Spleen (tissue), 11 donors: ENCODE measurements at regions not wholly inside any gene's neighbourhood (a gene's known extent, or its start where the extent isn't known, plus 50 kb on each side); places are given as distances from the start of the nearest gene placed in this dataset.

Source experiments
- DNase-seq: peaks from one replicate; pipeline ENCODE4 v3.0.0-alpha.2; 2020
- H3K27ac ChIP-seq, 8 donors: fragments of 200-600 bp; sonication (generic) in 7 of 8; 1 replicate in 4 of 8; 2 replicates in 4 of 8; pipeline versions ENCODE4 v1.5.0 to v1.8.0; 2016 to 2021; ENCODE audit warnings: inconsistent platforms in 4 of 8, mild to moderate bottlenecking in 4 of 8, moderate library complexity in 1 of 8
- H3K27me3 ChIP-seq, 7 donors: fragments of 200-600 bp; sonication (generic) in 6 of 7; replicated peaks in 1 of 7; 1 replicate in 4 of 7; 2 replicates in 3 of 7; pipeline versions ENCODE4 v1.5.0 to v1.8.0; 2016 to 2021; ENCODE audit warnings: inconsistent platforms in 3 of 7, mild to moderate bottlenecking in 1 of 7
- H3K36me3 ChIP-seq, 6 donors: fragments of 200-600 bp; sonication (generic) in 5 of 6; 1 replicate in 4 of 6; 2 replicates in 2 of 6; pipeline versions ENCODE4 v1.5.0 to v1.8.0; 2016 to 2021; ENCODE audit warnings: inconsistent platforms in 2 of 6
- H3K4me1 ChIP-seq, 6 donors: fragments of 200-600 bp; sonication (generic) in 5 of 6; 1 replicate in 3 of 6; 2 replicates in 3 of 6; pipeline versions ENCODE4 v1.5.0 to v1.8.0; 2016 to 2021; ENCODE audit warnings: inconsistent platforms in 3 of 6
- H3K4me3 ChIP-seq, 8 donors: fragments of 200-600 bp; sonication (generic) in 7 of 8; 1 replicate in 4 of 8; 2 replicates in 4 of 8; pipeline versions ENCODE4 v1.5.0 to v1.8.0; 2016 to 2021; ENCODE audit warnings: inconsistent platforms in 4 of 8, mild to moderate bottlenecking in 4 of 8, moderate library complexity in 2 of 8
- H3K9me3 ChIP-seq, 8 donors: fragments of 200-600 bp; sonication (generic) in 7 of 8; 1 replicate in 4 of 8; 2 replicates in 4 of 8; pipeline versions ENCODE4 v1.5.0 to v1.8.0; 2016 to 2021; ENCODE audit warnings: inconsistent platforms in 4 of 8
- CTCF ChIP-seq, 11 experiments: fragments of 200-600 bp in 7 of 11; fragments of 450-650 bp in 4 of 11; sonication (generic) in 4 of 11; IDR thresholded peaks in 8 of 11; conservative IDR thresholded peaks in 3 of 11; 1 replicate in 7 of 11; 2 replicates in 4 of 11; pipeline versions ENCODE4 v1.4.0 to v1.8.0; 2016 to 2021; ENCODE audit warnings: antibody characterized with exemption in 11 of 11, inconsistent platforms in 4 of 11, mild to moderate bottlenecking in 1 of 11
- POLR2A ChIP-seq, 3 donors: fragments of 450-650 bp; IDR thresholded peaks; one replicate each; pipeline ENCODE4 v1.5.1; 2017; ENCODE audit warnings: antibody characterized with exemption in 3 of 3, mild to moderate bottlenecking in 1 of 3
- POLR2AphosphoS5 ChIP-seq, 3 donors: sonication (generic); formaldehyde crosslinking; IDR thresholded peaks; one replicate each; pipeline ENCODE4 v1.5.1; 2017; ENCODE audit warnings: antibody characterized with exemption in 3 of 3
- WGBS, 5 donors: extraction: QIAGEN DNeasy Blood & Tissue Kit in 3 of 5; methylation state at CpG; one replicate each; pipeline versions ENCODE4 v1.1.5 to v1.1.7; 2013 to 2018; 5-methylcytosine and 5-hydroxymethylcytosine counted together
- intact Hi-C: fragments of 100-400 bp; cut with DNase I; formaldehyde crosslinking; loops from one replicate; pipeline ENCODE4 v1.15.0; 2023; ENCODE audit warnings: low total_unique reads
- donor health status: healthy with polysubstance abuse.
- donor health status: DM: no; HTN: no; CAD: no; lungs with moderate emphysema.
- donor health status: DM: no; HTN: no; CAD: no.
- donor health status: Bipolar disorder and iron deficiency.
- donor health status: healthy.
- donor health status: DM: no; HTN: no; CAD: no.
- donor health status: DM: yes; HTN: yes; CAD: no.

DNA sequence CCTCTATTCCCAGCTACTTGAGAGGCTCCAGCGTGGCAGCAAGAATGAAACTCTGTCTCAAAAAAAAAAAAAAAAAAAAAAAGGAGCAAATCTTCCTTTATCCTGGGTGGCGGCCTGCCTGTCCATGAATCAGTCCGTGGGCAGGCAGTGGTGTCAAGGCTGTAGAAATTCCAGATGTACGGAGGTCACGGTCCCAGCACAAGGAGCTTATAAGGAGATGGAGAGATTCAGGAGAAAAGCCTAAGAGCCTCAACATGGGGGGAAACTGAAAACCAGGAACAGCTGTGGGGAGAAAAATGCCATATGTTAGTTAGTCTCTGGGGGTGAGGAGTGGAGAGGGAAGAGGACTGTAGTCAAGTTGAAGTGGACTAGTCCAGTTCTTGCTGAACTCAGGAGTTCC, 130.5 kb upstream of the CRY1 start:
- WGBS, 5 donors = 72 to 88% (median 81%) methylated on average over 5 of the region's 5 CpGs
- no peak for DNase-seq
- Histone ChIP-seq H3K36me3 (no peaks in the 10 kb centered on the region), H3K9me3 (no peaks in the 10 kb centered on the region), H3K4me1 (no peaks in the 10 kb centered on the region), H3K27ac (no peak overlapping the region), H3K4me3 (no peak overlapping the region), H3K27me3 (peaks cover 0 to 29% (median 3%) of the 10 kb centered on the region in 7 donors)
- intact Hi-C loops = no loop called here
- no peak for TF ChIP-seq CTCF (IDR thresholded peaks at IDR 0.05 in 8 of 11, conservative IDR thresholded peaks at IDR 0.05 in 3 of 11)
- no peak for TF ChIP-seq POLR2AphosphoS5 (IDR thresholded peaks at IDR 0.05)
- no peak for TF ChIP-seq POLR2A (IDR thresholded peaks at IDR 0.05)

GRCh38 chr12:107225635-107226034, 132.3 kb upstream of the CRY1 start:
- 57 to 71% (median 62%) methylated on average over 6 of the region's 6 CpGs for WGBS, 5 donors

DNA sequence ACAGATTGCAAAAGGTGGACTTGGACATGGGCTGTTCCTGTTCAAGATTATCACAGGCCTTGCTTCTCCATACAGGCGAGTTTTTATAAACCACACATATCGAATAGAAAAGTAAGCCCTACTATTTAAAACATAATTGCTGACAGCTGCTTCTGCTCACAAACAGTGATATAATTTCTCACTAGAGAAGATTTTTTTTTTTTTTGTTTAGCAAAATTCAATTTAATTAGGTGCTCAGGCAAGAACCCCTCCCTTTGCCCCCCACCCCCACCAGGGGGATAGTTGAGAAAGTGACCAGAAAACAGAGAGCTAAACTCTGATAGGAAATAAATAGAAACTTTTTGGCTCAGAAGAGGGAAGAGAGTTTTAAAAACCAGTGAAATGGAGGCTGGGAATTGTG, 132.8 kb upstream of the CRY1 start:
- TF ChIP-seq POLR2A (IDR thresholded peaks at IDR 0.05) = no peak
- no peak for TF ChIP-seq POLR2AphosphoS5 (IDR thresholded peaks at IDR 0.05)
- TF ChIP-seq CTCF (IDR thresholded peaks at IDR 0.05 in 8 of 11, conservative IDR thresholded peaks at IDR 0.05 in 3 of 11) = no peak
- no peaks in the 10 kb centered on the region for H3K4me1 ChIP-seq
- H3K27ac ChIP-seq = no peak overlapping the region
- H3K4me3 ChIP-seq = no peak overlapping the region
- H3K27me3 ChIP-seq = peaks cover 0 to 23% (median 3%) of the 10 kb centered on the region in 7 donors
- H3K9me3 ChIP-seq = no peaks in the 10 kb centered on the region
- intact Hi-C loops = no loop called here
- 75 to 89% (median 80%) methylated on average over 2 of the region's 2 CpGs for WGBS, 5 donors
- no peaks in the 10 kb centered on the region for H3K36me3 ChIP-seq
- no peak for DNase-seq

More at GRCh38 chr12:107225635-107226034, 132.3 kb upstream of the CRY1 start:
- no peaks in the 10 kb centered on the region for H3K36me3 ChIP-seq
- no peaks in the 10 kb centered on the region for H3K9me3 ChIP-seq
- intact Hi-C loops = no loop called here
- no peaks in the 10 kb centered on the region for H3K4me1 ChIP-seq
- H3K4me3 ChIP-seq = no peak overlapping the region
- no peak for DNase-seq
- TF ChIP-seq POLR2AphosphoS5 (IDR thresholded peaks at IDR 0.05) (no peak), CTCF (IDR thresholded peaks at IDR 0.05 in 8 of 11, conservative IDR thresholded peaks at IDR 0.05 in 3 of 11) (no peak), POLR2A (IDR thresholded peaks at IDR 0.05) (no peak)
- peaks cover 0 to 24% (median 3%) of the 10 kb centered on the region in 7 donors for H3K27me3 ChIP-seq
- H3K27ac ChIP-seq = no peak overlapping the region

- no peak overlapping the region for H3K4me3 ChIP-seq
- intact Hi-C loops = no loop called here
- WGBS, 5 donors = 65 to 83% (median 79%) methylated on average over 4 of the region's 4 CpGs
- TF ChIP-seq CTCF (IDR thresholded peaks at IDR 0.05 in 8 of 11, conservative IDR thresholded peaks at IDR 0.05 in 3 of 11) (no peak), POLR2A (IDR thresholded peaks at IDR 0.05) (no peak), POLR2AphosphoS5 (IDR thresholded peaks at IDR 0.05) (no peak)
- H3K9me3 ChIP-seq = no peaks in the 10 kb centered on the region
- peaks cover 0 to 12% (median 0%) of the 10 kb centered on the region in 7 donors for H3K27me3 ChIP-seq
- no peaks in the 10 kb centered on the region for H3K36me3 ChIP-seq
- DNase-seq = no peak
- no peak overlapping the region for H3K27ac ChIP-seq
- no peaks in the 10 kb centered on the region for H3K4me1 ChIP-seq
Observed at GRCh38 chr12:107228076-107228475, 134.7 kb upstream of the CRY1 start.
